HAP-1 (cell line): ENCODE measurements at regions not wholly inside any gene's neighbourhood (a gene's known extent, or its start where the extent isn't known, plus 50 kb on each side); places are given as distances from the start of the nearest gene placed in this dataset.

Experiments
- DNase-seq, 2 experiments: peaks; one replicate each; pipeline ENCODE4 v3.0.0-alpha.2; 2016 to 2020; ENCODE audit warnings: low spot score in 2 of 2
- H3K27me3 ChIP-seq: fragments of 250-450 bp; sonication (Bioruptor Pico); 2 replicates; pipeline ENCODE4 v1.5.1; 2020; ENCODE audit warnings: low read depth, mild to moderate bottlenecking, moderate library complexity
- H3K36me3 ChIP-seq: fragments of 250-450 bp; sonication (Bioruptor Pico); replicated peaks from 2 replicates; pipeline ENCODE4 v1.5.1; 2020; ENCODE audit warnings: mild to moderate bottlenecking
- H3K4me1 ChIP-seq: fragments of 250-450 bp; sonication (Bioruptor Pico); 2 replicates; pipeline ENCODE4 v1.5.1; 2020; ENCODE audit warnings: mild to moderate bottlenecking
- H3K4me3 ChIP-seq: fragments of 250-450 bp; sonication (Bioruptor Pico); 2 replicates; pipeline ENCODE4 v1.5.1; 2020; ENCODE audit warnings: mild to moderate bottlenecking, moderate library complexity
- H3K9me3 ChIP-seq: fragments of 250-450 bp; sonication (Bioruptor Pico); 2 replicates; pipeline ENCODE4 v1.5.1; 2020; ENCODE audit warnings: mild to moderate bottlenecking, moderate library complexity
- in situ Hi-C: fragments of 300-500 bp; cut with MboI; formaldehyde crosslinking; loops from 3 replicates; pipeline ENCODE4 v1.14.3; 2020; ENCODE audit warnings: low sequenced_read_pairs, inconsistent platforms, mixed read lengths

GRCh38 chr13:50589651-50590054 is 253.8 kb downstream of the DLEU7 start:
- Histone ChIP-seq H3K4me3 (no peak overlapping the region), H3K4me1 (peaks cover 7% of the 10 kb centered on the region; the same call in 1 of the 2 replicates), H3K9me3 (no peaks in the 10 kb centered on the region), H3K36me3 (no peaks in the 10 kb centered on the region), H3K27me3 (no peaks in the 10 kb centered on the region)
- no peak for DNase-seq
- in situ Hi-C loops = no loop called here

GRCh38 chr13:50592412-50593155 is 250.9 kb downstream of the DLEU7 start:
- H3K4me1 ChIP-seq = no peaks in the 10 kb centered on the region
- no peak overlapping the region for H3K4me3 ChIP-seq
- in situ Hi-C loops = no loop called here
- H3K36me3 ChIP-seq = no peaks in the 10 kb centered on the region
- H3K9me3 ChIP-seq = no peaks in the 10 kb centered on the region
- no peak for DNase-seq
- no peaks in the 10 kb centered on the region for H3K27me3 ChIP-seq

GRCh38 chr13:50593207-50593606 is 250.3 kb downstream of the DLEU7 start:
- no peaks in the 10 kb centered on the region for H3K9me3 ChIP-seq
- H3K4me1 ChIP-seq = no peaks in the 10 kb centered on the region

GRCh38 chr13:50594276-50595051 is 249.0 kb downstream of the DLEU7 start:
- Histone ChIP-seq H3K9me3 (no peaks in the 10 kb centered on the region), H3K36me3 (no peaks in the 10 kb centered on the region), H3K4me3 (no peak overlapping the region), H3K27me3 (no peaks in the 10 kb centered on the region), H3K4me1 (no peaks in the 10 kb centered on the region)
- in situ Hi-C loops = no loop called here
- DNase-seq = no peak

More at GRCh38 chr13:50593207-50593606, 250.3 kb downstream of the DLEU7 start:
- H3K36me3 ChIP-seq = no peaks in the 10 kb centered on the region
- no peaks in the 10 kb centered on the region for H3K27me3 ChIP-seq
- DNase-seq = no peak
- in situ Hi-C loops = no loop called here
- H3K4me3 ChIP-seq = no peak overlapping the region

GRCh38 chr13:50595196-50595595 is 248.3 kb downstream of the DLEU7 start:
- in situ Hi-C loops = no loop called here
- Histone ChIP-seq H3K27me3 (no peaks in the 10 kb centered on the region), H3K36me3 (no peaks in the 10 kb centered on the region), H3K9me3 (no peaks in the 10 kb centered on the region), H3K4me3 (no peak overlapping the region), H3K4me1 (no peaks in the 10 kb centered on the region)
- no peak for DNase-seq

- Histone ChIP-seq H3K4me1 (no peaks in the 10 kb centered on the region), H3K4me3 (no peak overlapping the region), H3K36me3 (no peaks in the 10 kb centered on the region), H3K27me3 (no peaks in the 10 kb centered on the region), H3K9me3 (no peaks in the 10 kb centered on the region)
- in situ Hi-C loops = no loop called here
- DNase-seq = no peak
These were observed 247.3 kb downstream of the DLEU7 start for GRCh38 chr13:50596156-50596555.

GRCh38 chr13:50596776-50597203 is 246.7 kb downstream of the DLEU7 start:
- no peak overlapping the region for H3K4me3 ChIP-seq
- no peak for DNase-seq
- no peaks in the 10 kb centered on the region for H3K27me3 ChIP-seq
- in situ Hi-C loops = no loop called here
- H3K9me3 ChIP-seq = no peaks in the 10 kb centered on the region
- no peaks in the 10 kb centered on the region for H3K36me3 ChIP-seq
- no peaks in the 10 kb centered on the region for H3K4me1 ChIP-seq

GRCh38 chr13:50598338-50598737 is 245.2 kb downstream of the DLEU7 start:
- Histone ChIP-seq H3K27me3 (no peaks in the 10 kb centered on the region), H3K4me1 (no peaks in the 10 kb centered on the region), H3K4me3 (no peak overlapping the region), H3K9me3 (no peaks in the 10 kb centered on the region), H3K36me3 (no peaks in the 10 kb centered on the region)
- in situ Hi-C loops = no loop called here
- no peak for DNase-seq

GRCh38 chr13:50599046-50599445 is 244.4 kb downstream of the DLEU7 start:
- DNase-seq = no peak
- Histone ChIP-seq H3K4me1 (no peaks in the 10 kb centered on the region), H3K36me3 (no peaks in the 10 kb centered on the region), H3K27me3 (no peaks in the 10 kb centered on the region), H3K4me3 (no peak overlapping the region), H3K9me3 (no peaks in the 10 kb centered on the region)
- in situ Hi-C loops = no loop called here

- Histone ChIP-seq H3K27me3 (no peaks in the 10 kb centered on the region), H3K9me3 (no peaks in the 10 kb centered on the region), H3K36me3 (no peaks in the 10 kb centered on the region), H3K4me1 (no peaks in the 10 kb centered on the region), H3K4me3 (no peak overlapping the region)
- in situ Hi-C loops = no loop called here
- no peak for DNase-seq
These were observed 243.6 kb downstream of the DLEU7 start for GRCh38 chr13:50599927-50600326.

GRCh38 chr13:50608370-50608769 is 235.1 kb downstream of the DLEU7 start:
- DNase-seq = no peak
- Histone ChIP-seq H3K9me3 (no peaks in the 10 kb centered on the region), H3K4me1 (no peaks in the 10 kb centered on the region), H3K4me3 (no peak overlapping the region), H3K27me3 (peaks cover 6% of the 10 kb centered on the region; the same call in 1 of the 2 replicates), H3K36me3 (no peaks in the 10 kb centered on the region)
- in situ Hi-C loops = no loop called here

GRCh38 chr13:50609011-50609410 is 234.5 kb downstream of the DLEU7 start:
- Histone ChIP-seq H3K9me3 (no peaks in the 10 kb centered on the region), H3K4me1 (no peaks in the 10 kb centered on the region), H3K4me3 (no peak overlapping the region), H3K36me3 (no peaks in the 10 kb centered on the region), H3K27me3 (peaks cover 6% of the 10 kb centered on the region; the same call in 1 of the 2 replicates)
- no peak for DNase-seq
- in situ Hi-C loops = no loop called here

- Histone ChIP-seq H3K36me3 (no peaks in the 10 kb centered on the region), H3K27me3 (peaks cover 6% of the 10 kb centered on the region; the same call in 1 of the 2 replicates), H3K4me3 (no peak overlapping the region), H3K4me1 (no peaks in the 10 kb centered on the region), H3K9me3 (no peaks in the 10 kb centered on the region)
- no peak for DNase-seq
- in situ Hi-C loops = no loop called here
These were observed 233.3 kb downstream of the DLEU7 start for GRCh38 chr13:50610238-50610637.

- Histone ChIP-seq H3K9me3 (no peaks in the 10 kb centered on the region), H3K27me3 (peaks cover 6% of the 10 kb centered on the region; the same call in 1 of the 2 replicates), H3K36me3 (no peaks in the 10 kb centered on the region), H3K4me3 (no peak overlapping the region), H3K4me1 (no peaks in the 10 kb centered on the region)
- no peak for DNase-seq
- in situ Hi-C loops = no loop called here
These were observed 232.2 kb downstream of the DLEU7 start for GRCh38 chr13:50611117-50611781.
